ENCODE measurements at regions not wholly inside any gene's neighbourhood (a gene's known extent, or its start where the extent isn't known, plus 50 kb on each side); places are given as distances from the start of the nearest gene placed in this dataset.

DNA sequence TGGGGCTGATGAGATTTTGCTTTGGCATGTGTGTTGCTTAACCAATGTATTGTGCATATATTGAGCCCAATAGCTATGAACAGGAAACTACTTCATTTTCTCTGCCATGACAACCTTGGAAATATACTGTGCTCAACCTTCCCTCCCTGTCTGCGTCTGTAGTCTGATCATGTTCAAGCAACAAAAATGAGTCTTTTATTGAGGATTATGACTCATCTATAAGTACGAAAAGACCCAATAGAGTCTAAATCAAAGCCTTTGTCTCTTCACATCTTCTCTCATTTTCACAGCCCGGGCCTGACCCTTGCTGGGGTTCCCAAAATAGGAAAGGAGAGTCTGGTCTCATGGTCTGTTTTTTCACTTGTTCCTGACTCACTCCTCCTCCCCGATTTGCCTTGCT lies 158.2 kb downstream of the CAND1 start:
- Histone ChIP-seq H3K4me3 (ENCODE audit: low read depth in 1 of 3, low read length in 3 of 3) (no peak overlapping the region), H3K9ac (ENCODE audit: low read depth in 1 of 2, low read length in 2 of 2) (no peak overlapping the region), H3K27ac (ENCODE audit: low read depth in 1 of 2, low read length in 2 of 2) (no peak overlapping the region), H3K27me3 (ENCODE audit: control insufficient read depth in 4 of 4, insufficient read depth in 4 of 4, low read length in 3 of 4) (no peaks in the 10 kb centered on the region), H3K4me1 (ENCODE audit: control insufficient read depth in 4 of 4, insufficient read depth in 4 of 4, low read length in 3 of 4) (peaks cover 0 to 14% (median 13%) of the 10 kb centered on the region in 4 donors), H3K36me3 (ENCODE audit: control insufficient read depth in 4 of 4, insufficient read depth in 3 of 4, low read depth in 1 of 4, low read length in 3 of 4) (no peaks in the 10 kb centered on the region), H3K9me3 (ENCODE audit: control insufficient read depth in 4 of 4, low read length in 3 of 4) (no peaks in the 10 kb centered on the region)
- no peak for TF ChIP-seq HNF4G (IDR thresholded peaks at IDR 0.05)
- TF ChIP-seq, protein P1, sequence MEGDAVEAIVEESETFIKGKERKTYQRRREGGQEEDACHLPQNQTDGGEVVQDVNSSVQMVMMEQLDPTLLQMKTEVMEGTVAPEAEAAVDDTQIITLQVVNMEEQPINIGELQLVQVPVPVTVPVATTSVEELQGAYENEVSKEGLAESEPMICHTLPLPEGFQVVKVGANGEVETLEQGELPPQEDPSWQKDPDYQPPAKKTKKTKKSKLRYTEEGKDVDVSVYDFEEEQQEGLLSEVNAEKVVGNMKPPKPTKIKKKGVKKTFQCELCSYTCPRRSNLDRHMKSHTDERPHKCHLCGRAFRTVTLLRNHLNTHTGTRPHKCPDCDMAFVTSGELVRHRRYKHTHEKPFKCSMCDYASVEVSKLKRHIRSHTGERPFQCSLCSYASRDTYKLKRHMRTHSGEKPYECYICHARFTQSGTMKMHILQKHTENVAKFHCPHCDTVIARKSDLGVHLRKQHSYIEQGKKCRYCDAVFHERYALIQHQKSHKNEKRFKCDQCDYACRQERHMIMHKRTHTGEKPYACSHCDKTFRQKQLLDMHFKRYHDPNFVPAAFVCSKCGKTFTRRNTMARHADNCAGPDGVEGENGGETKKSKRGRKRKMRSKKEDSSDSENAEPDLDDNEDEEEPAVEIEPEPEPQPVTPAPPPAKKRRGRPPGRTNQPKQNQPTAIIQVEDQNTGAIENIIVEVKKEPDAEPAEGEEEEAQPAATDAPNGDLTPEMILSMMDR (IDR thresholded peaks at IDR 0.05; ENCODE audit: low read depth, low read length, missing input control): no peak
- no peak for TF ChIP-seq JUND (IDR thresholded peaks at IDR 0.05)
- no peak for TF ChIP-seq SP1 (IDR thresholded peaks at IDR 0.05)
- no peak for DNase-seq (ENCODE audit: low spot score)
- whole genome bisulfite sequencing: 81% methylated on average over 4 of the region's 4 CpGs

DNA sequence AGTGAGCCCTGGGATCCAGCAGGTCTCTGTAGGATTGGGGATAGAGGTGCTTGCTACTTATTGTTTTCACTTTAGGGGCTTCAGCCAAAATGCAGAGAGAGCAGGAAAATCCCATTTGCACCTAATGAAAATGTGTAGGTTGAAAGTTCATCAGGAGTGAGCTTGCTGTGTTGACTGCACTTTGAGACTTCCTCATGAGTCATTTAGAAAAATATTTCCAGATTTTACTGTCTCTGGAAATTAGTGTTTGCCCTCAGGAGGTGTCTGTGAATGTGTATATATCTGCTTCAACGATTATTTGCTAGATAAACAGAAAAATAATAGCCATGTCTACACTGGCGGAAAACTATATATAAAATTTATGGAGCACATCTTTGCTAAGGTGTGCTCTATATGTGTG lies 159.3 kb downstream of the CAND1 start:
- Histone ChIP-seq H3K4me1 (ENCODE audit: control insufficient read depth in 4 of 4, insufficient read depth in 4 of 4, low read length in 3 of 4) (peaks cover 0 to 14% (median 13%) of the 10 kb centered on the region in 4 donors), H3K9me3 (ENCODE audit: control insufficient read depth in 4 of 4, low read length in 3 of 4) (no peaks in the 10 kb centered on the region), H3K27ac (ENCODE audit: low read depth in 1 of 2, low read length in 2 of 2) (no peak overlapping the region), H3K36me3 (ENCODE audit: control insufficient read depth in 4 of 4, insufficient read depth in 3 of 4, low read depth in 1 of 4, low read length in 3 of 4) (no peaks in the 10 kb centered on the region), H3K9ac (ENCODE audit: low read depth in 1 of 2, low read length in 2 of 2) (no peak overlapping the region), H3K27me3 (ENCODE audit: control insufficient read depth in 4 of 4, insufficient read depth in 4 of 4, low read length in 3 of 4) (no peaks in the 10 kb centered on the region), H3K4me3 (ENCODE audit: low read depth in 1 of 3, low read length in 3 of 3) (no peak overlapping the region)
- WGBS: 69% methylated on average over 2 of the region's 2 CpGs
- no peak for DNase-seq (ENCODE audit: low spot score)
- no peak for TF ChIP-seq GABPA (IDR thresholded peaks at IDR 0.05 in 1 of 2, conservative IDR thresholded peaks at IDR 0.05 in 1 of 2)
- no peak for TF ChIP-seq HNF4G (IDR thresholded peaks at IDR 0.05)
- TF ChIP-seq FOXA1 (IDR thresholded peaks at IDR 0.05): no peak
- TF ChIP-seq TAF1 (conservative IDR thresholded peaks at IDR 0.05): no peak
- TF ChIP-seq, protein P2, sequence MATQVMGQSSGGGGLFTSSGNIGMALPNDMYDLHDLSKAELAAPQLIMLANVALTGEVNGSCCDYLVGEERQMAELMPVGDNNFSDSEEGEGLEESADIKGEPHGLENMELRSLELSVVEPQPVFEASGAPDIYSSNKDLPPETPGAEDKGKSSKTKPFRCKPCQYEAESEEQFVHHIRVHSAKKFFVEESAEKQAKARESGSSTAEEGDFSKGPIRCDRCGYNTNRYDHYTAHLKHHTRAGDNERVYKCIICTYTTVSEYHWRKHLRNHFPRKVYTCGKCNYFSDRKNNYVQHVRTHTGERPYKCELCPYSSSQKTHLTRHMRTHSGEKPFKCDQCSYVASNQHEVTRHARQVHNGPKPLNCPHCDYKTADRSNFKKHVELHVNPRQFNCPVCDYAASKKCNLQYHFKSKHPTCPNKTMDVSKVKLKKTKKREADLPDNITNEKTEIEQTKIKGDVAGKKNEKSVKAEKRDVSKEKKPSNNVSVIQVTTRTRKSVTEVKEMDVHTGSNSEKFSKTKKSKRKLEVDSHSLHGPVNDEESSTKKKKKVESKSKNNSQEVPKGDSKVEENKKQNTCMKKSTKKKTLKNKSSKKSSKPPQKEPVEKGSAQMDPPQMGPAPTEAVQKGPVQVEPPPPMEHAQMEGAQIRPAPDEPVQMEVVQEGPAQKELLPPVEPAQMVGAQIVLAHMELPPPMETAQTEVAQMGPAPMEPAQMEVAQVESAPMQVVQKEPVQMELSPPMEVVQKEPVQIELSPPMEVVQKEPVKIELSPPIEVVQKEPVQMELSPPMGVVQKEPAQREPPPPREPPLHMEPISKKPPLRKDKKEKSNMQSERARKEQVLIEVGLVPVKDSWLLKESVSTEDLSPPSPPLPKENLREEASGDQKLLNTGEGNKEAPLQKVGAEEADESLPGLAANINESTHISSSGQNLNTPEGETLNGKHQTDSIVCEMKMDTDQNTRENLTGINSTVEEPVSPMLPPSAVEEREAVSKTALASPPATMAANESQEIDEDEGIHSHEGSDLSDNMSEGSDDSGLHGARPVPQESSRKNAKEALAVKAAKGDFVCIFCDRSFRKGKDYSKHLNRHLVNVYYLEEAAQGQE (IDR thresholded peaks at IDR 0.05): no peak
- TF ChIP-seq EGR1 (IDR thresholded peaks at IDR 0.05; ENCODE audit: low read depth in 2 of 2): no peak
- no peak for TF ChIP-seq RXRA (IDR thresholded peaks at IDR 0.05)
- TF ChIP-seq, protein P3, sequence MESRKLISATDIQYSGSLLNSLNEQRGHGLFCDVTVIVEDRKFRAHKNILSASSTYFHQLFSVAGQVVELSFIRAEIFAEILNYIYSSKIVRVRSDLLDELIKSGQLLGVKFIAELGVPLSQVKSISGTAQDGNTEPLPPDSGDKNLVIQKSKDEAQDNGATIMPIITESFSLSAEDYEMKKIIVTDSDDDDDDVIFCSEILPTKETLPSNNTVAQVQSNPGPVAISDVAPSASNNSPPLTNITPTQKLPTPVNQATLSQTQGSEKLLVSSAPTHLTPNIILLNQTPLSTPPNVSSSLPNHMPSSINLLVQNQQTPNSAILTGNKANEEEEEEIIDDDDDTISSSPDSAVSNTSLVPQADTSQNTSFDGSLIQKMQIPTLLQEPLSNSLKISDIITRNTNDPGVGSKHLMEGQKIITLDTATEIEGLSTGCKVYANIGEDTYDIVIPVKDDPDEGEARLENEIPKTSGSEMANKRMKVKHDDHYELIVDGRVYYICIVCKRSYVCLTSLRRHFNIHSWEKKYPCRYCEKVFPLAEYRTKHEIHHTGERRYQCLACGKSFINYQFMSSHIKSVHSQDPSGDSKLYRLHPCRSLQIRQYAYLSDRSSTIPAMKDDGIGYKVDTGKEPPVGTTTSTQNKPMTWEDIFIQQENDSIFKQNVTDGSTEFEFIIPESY (IDR thresholded peaks at IDR 0.05): no peak
- TF ChIP-seq RAD21 (IDR thresholded peaks at IDR 0.05): no peak
- TF ChIP-seq HNF4A (conservative IDR thresholded peaks at IDR 0.05): no peak
- TF ChIP-seq, protein P1 (IDR thresholded peaks at IDR 0.05; ENCODE audit: low read depth, low read length, missing input control): no peak
- TF ChIP-seq YY1 (IDR thresholded peaks at IDR 0.05): no peak
- TF ChIP-seq SP1 (IDR thresholded peaks at IDR 0.05): no peak
- TF ChIP-seq, protein P4, sequence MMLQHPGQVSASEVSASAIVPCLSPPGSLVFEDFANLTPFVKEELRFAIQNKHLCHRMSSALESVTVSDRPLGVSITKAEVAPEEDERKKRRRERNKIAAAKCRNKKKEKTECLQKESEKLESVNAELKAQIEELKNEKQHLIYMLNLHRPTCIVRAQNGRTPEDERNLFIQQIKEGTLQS (IDR thresholded peaks at IDR 0.05): no peak
- TF ChIP-seq FOXA2 (IDR thresholded peaks at IDR 0.05): no peak
